SK-N-SH (cell line): ENCODE measurements at regions not wholly inside any gene's neighbourhood (a gene's known extent, or its start where the extent isn't known, plus 50 kb on each side); places are given as distances from the start of the nearest gene placed in this dataset.

Source experiments
- CTCF ChIP-seq: fragments of 200-600 bp; sonication (generic); IDR thresholded peaks from 2 replicates; pipeline ENCODE4 v1.6.1; 2017; ENCODE audit warnings: antibody characterized with exemption, mild to moderate bottlenecking, moderate library complexity
- GABPA ChIP-seq: IDR thresholded peaks from 2 replicates; pipeline ENCODE4 v1.4.0; 2012; ENCODE audit warnings: low read depth, mild to moderate bottlenecking
- MAX ChIP-seq: IDR thresholded peaks from 2 replicates; pipeline ENCODE4 v1.4.0; 2012; ENCODE audit warnings: low read depth
- RAD21 ChIP-seq: IDR thresholded peaks from 2 replicates; pipeline ENCODE4 v1.6.1; 2012; ENCODE audit warnings: mild to moderate bottlenecking, low read length
- RCOR1 ChIP-seq: fragments of 150-350 bp; IDR thresholded peaks from 2 replicates; pipeline ENCODE4 v1.6.1; 2017; ENCODE audit warnings: antibody characterized with exemption, low read length
- RFX5 ChIP-seq: IDR thresholded peaks from 2 replicates; pipeline ENCODE4 v1.6.1; 2012; ENCODE audit warnings: mild to moderate bottlenecking, improper control_type of control experiment, low read length
- RXRA ChIP-seq: IDR thresholded peaks from 2 replicates; pipeline ENCODE4 v1.4.0; 2012; ENCODE audit warnings: low read depth, mild to moderate bottlenecking, borderline replicate concordance
- SMC3 ChIP-seq: IDR thresholded peaks from 2 replicates; pipeline ENCODE4 v1.6.1; 2012; ENCODE audit warnings: low read depth, low read length, improper control_type of control experiment
- TAF1 ChIP-seq: IDR thresholded peaks from 2 replicates; pipeline ENCODE4 v1.6.1; 2012; ENCODE audit warnings: low read depth, mild to moderate bottlenecking, low read length, moderate library complexity, borderline replicate concordance
- ZBTB33 ChIP-seq: IDR thresholded peaks from 2 replicates; pipeline ENCODE4 v1.4.0; 2012; ENCODE audit warnings: low read depth, borderline replicate concordance

GRCh38 chr3:25377042-25377441, 51.0 kb upstream of the RARB start:
- no peak for TF ChIP-seq CTCF
- TF ChIP-seq RCOR1 = no peak
- no peak for TF ChIP-seq RFX5
- TF ChIP-seq RXRA = no peak
- TF ChIP-seq MAX = no peak
- TF ChIP-seq RAD21 = no peak
- no peak for TF ChIP-seq SMC3
- no peak for TF ChIP-seq GABPA
- no peak for TF ChIP-seq TAF1
- no peak for TF ChIP-seq ZBTB33
